ENCODE measurements at regions not wholly inside any gene's neighbourhood (a gene's known extent, or its start where the extent isn't known, plus 50 kb on each side); places are given as distances from the start of the nearest gene placed in this dataset.

GRCh38 chr20:25142435-25142834 lies 53.1 kb upstream of the ENTPD6 start:
- TF ChIP-seq CTCF (IDR thresholded peaks at IDR 0.05) (no peak), POLR2A (IDR thresholded peaks at IDR 0.05) (no peak), EP300 (IDR thresholded peaks at IDR 0.05) (no peak)

Data from tibial nerve (tissue), 4 donors.